ENCODE measurements at regions not wholly inside any gene's neighbourhood (a gene's known extent, or its start where the extent isn't known, plus 50 kb on each side); places are given as distances from the start of the nearest gene placed in this dataset.
"Not testable (repeated sequence)": the region's sequence is repeated elsewhere in the genome, so short reads cannot be mapped to it uniquely, and the experiment has no call there.

GRCh38 chr22:44622679-44623078, 79.3 kb upstream of the PRR5 start:
- no peak for DNase-seq (ENCODE audit: low read depth in 4 of 6, low spot score in 6 of 6)
- peaks cover 2% of the 10 kb centered on the region for H3K27me3 ChIP-seq (ENCODE audit: control insufficient read depth, insufficient read depth, low read length)
- H3K36me3 ChIP-seq (ENCODE audit: control insufficient read depth, insufficient read depth, low read length), result no peaks in the 10 kb centered on the region
- H3K4me1 ChIP-seq (ENCODE audit: control insufficient read depth, insufficient read depth, low read length), result peaks cover 55% of the 10 kb centered on the region
- no peak overlapping the region for H3K4me3 ChIP-seq (ENCODE audit: low read depth, low read length)
- no peaks in the 10 kb centered on the region for H3K9me3 ChIP-seq (ENCODE audit: control insufficient read depth, insufficient read depth, low read length)
- H3K27ac ChIP-seq (ENCODE audit: low read depth, low read length), result no peak overlapping the region
- WGBS (ENCODE audit: insufficient coverage), result 56% methylated on average over 10 of the region's 11 CpGs

GRCh38 chr22:44622147-44622427, 79.9 kb upstream of the PRR5 start:
- DNase-seq (ENCODE audit: low read depth in 4 of 6, low spot score in 6 of 6), result peak in 2 of 6 donors; percentile 67 to 88
- Histone ChIP-seq H3K27ac (ENCODE audit: low read depth, low read length) (no peak overlapping the region), H3K9me3 (ENCODE audit: control insufficient read depth, insufficient read depth, low read length) (no peaks in the 10 kb centered on the region), H3K4me3 (ENCODE audit: low read depth, low read length) (no peak overlapping the region), H3K27me3 (ENCODE audit: control insufficient read depth, insufficient read depth, low read length) (peaks cover 2% of the 10 kb centered on the region), H3K4me1 (ENCODE audit: control insufficient read depth, insufficient read depth, low read length) (peaks cover 55% of the 10 kb centered on the region), H3K36me3 (ENCODE audit: control insufficient read depth, insufficient read depth, low read length) (no peaks in the 10 kb centered on the region)
- 8% methylated on average over 7 of the region's 8 CpGs for WGBS (ENCODE audit: insufficient coverage)

- H3K27ac ChIP-seq (ENCODE audit: low read depth, low read length), result no peak overlapping the region
- H3K9me3 ChIP-seq (ENCODE audit: control insufficient read depth, insufficient read depth, low read length), result no peaks in the 10 kb centered on the region
- no peaks in the 10 kb centered on the region for H3K36me3 ChIP-seq (ENCODE audit: control insufficient read depth, insufficient read depth, low read length)
- WGBS (ENCODE audit: insufficient coverage), result 83% methylated on average over 13 of the region's 21 CpGs
- no peak overlapping the region for H3K4me3 ChIP-seq (ENCODE audit: low read depth, low read length)
- no peak for DNase-seq (ENCODE audit: low read depth in 4 of 6, low spot score in 6 of 6)
- H3K4me1 ChIP-seq (ENCODE audit: control insufficient read depth, insufficient read depth, low read length), result peaks cover 55% of the 10 kb centered on the region
- peaks cover 2% of the 10 kb centered on the region for H3K27me3 ChIP-seq (ENCODE audit: control insufficient read depth, insufficient read depth, low read length)
Measured at GRCh38 chr22:44621401-44622146, 80.4 kb upstream of the PRR5 start.

- Histone ChIP-seq H3K4me3 (ENCODE audit: low read depth, low read length) (no peak overlapping the region), H3K27ac (ENCODE audit: low read depth, low read length) (no peak overlapping the region), H3K27me3 (ENCODE audit: control insufficient read depth, insufficient read depth, low read length) (peaks cover 2% of the 10 kb centered on the region), H3K9me3 (ENCODE audit: control insufficient read depth, insufficient read depth, low read length) (no peaks in the 10 kb centered on the region), H3K4me1 (ENCODE audit: control insufficient read depth, insufficient read depth, low read length) (peaks cover 55% of the 10 kb centered on the region), H3K36me3 (ENCODE audit: control insufficient read depth, insufficient read depth, low read length) (no peaks in the 10 kb centered on the region)
- WGBS (ENCODE audit: insufficient coverage), result 59% methylated on average over 13 of the region's 13 CpGs
- no peak for DNase-seq (ENCODE audit: low read depth in 4 of 6, low spot score in 6 of 6)
Measured at GRCh38 chr22:44620841-44621257, 81.2 kb upstream of the PRR5 start.

GRCh38 chr22:44620129-44620840, 81.7 kb upstream of the PRR5 start:
- Histone ChIP-seq H3K4me1 (ENCODE audit: control insufficient read depth, insufficient read depth, low read length) (peaks cover 51% of the 10 kb centered on the region), H3K27me3 (ENCODE audit: control insufficient read depth, insufficient read depth, low read length) (peaks cover 2% of the 10 kb centered on the region), H3K27ac (ENCODE audit: low read depth, low read length) (no peak overlapping the region), H3K36me3 (ENCODE audit: control insufficient read depth, insufficient read depth, low read length) (no peaks in the 10 kb centered on the region), H3K4me3 (ENCODE audit: low read depth, low read length) (no peak overlapping the region), H3K9me3 (ENCODE audit: control insufficient read depth, insufficient read depth, low read length) (no peaks in the 10 kb centered on the region)
- WGBS (ENCODE audit: insufficient coverage), result 7% methylated on average over 48 of the region's 48 CpGs
- peak in 4 of 6 donors; percentile 58 to 97 (median 84) for DNase-seq (ENCODE audit: low read depth in 4 of 6, low spot score in 6 of 6)

GRCh38 chr22:44619560-44620128, 82.4 kb upstream of the PRR5 start:
- 74% methylated on average over 14 of the region's 16 CpGs for WGBS (ENCODE audit: insufficient coverage)
- H3K27ac ChIP-seq (ENCODE audit: low read depth, low read length); H3K4me3 ChIP-seq (ENCODE audit: low read depth, low read length): not testable (repeated sequence)

GRCh38 chr22:44618910-44619309, 83.1 kb upstream of the PRR5 start:
- not testable (repeated sequence) for DNase-seq (ENCODE audit: low read depth in 4 of 6, low spot score in 6 of 6); H3K4me3 ChIP-seq (ENCODE audit: low read depth, low read length); H3K27ac ChIP-seq (ENCODE audit: low read depth, low read length); H3K9me3 ChIP-seq (ENCODE audit: control insufficient read depth, insufficient read depth, low read length); H3K36me3 ChIP-seq (ENCODE audit: control insufficient read depth, insufficient read depth, low read length); H3K27me3 ChIP-seq (ENCODE audit: control insufficient read depth, insufficient read depth, low read length)
- 87% methylated on average over 6 of the region's 6 CpGs for WGBS (ENCODE audit: insufficient coverage)
- peaks cover 42% of the 10 kb centered on the region for H3K4me1 ChIP-seq (ENCODE audit: control insufficient read depth, insufficient read depth, low read length)

More at GRCh38 chr22:44619560-44620128, 82.4 kb upstream of the PRR5 start:
- not testable (repeated sequence) for H3K36me3 ChIP-seq (ENCODE audit: control insufficient read depth, insufficient read depth, low read length); DNase-seq (ENCODE audit: low read depth in 4 of 6, low spot score in 6 of 6); H3K9me3 ChIP-seq (ENCODE audit: control insufficient read depth, insufficient read depth, low read length); H3K27me3 ChIP-seq (ENCODE audit: control insufficient read depth, insufficient read depth, low read length)
- H3K4me1 ChIP-seq (ENCODE audit: control insufficient read depth, insufficient read depth, low read length), result peaks cover 46% of the 10 kb centered on the region

- DNase-seq (ENCODE audit: low read depth in 4 of 6, low spot score in 6 of 6), result no peak
- Histone ChIP-seq H3K27me3 (ENCODE audit: control insufficient read depth, insufficient read depth, low read length) (peaks cover 2% of the 10 kb centered on the region), H3K9me3 (ENCODE audit: control insufficient read depth, insufficient read depth, low read length) (no peaks in the 10 kb centered on the region), H3K4me3 (ENCODE audit: low read depth, low read length) (no peak overlapping the region), H3K4me1 (ENCODE audit: control insufficient read depth, insufficient read depth, low read length) (peaks cover 37% of the 10 kb centered on the region), H3K36me3 (ENCODE audit: control insufficient read depth, insufficient read depth, low read length) (no peaks in the 10 kb centered on the region), H3K27ac (ENCODE audit: low read depth, low read length) (no peak overlapping the region)
- 65% methylated on average over 15 of the region's 17 CpGs for WGBS (ENCODE audit: insufficient coverage)
Measured at GRCh38 chr22:44618400-44618799, 83.6 kb upstream of the PRR5 start.

- 98% methylated on average over 4 of the region's 4 CpGs for WGBS (ENCODE audit: insufficient coverage)
- Histone ChIP-seq H3K4me3 (ENCODE audit: low read depth, low read length) (no peak overlapping the region), H3K4me1 (ENCODE audit: control insufficient read depth, insufficient read depth, low read length) (peaks cover 36% of the 10 kb centered on the region), H3K36me3 (ENCODE audit: control insufficient read depth, insufficient read depth, low read length) (no peaks in the 10 kb centered on the region), H3K27me3 (ENCODE audit: control insufficient read depth, insufficient read depth, low read length) (peaks cover 2% of the 10 kb centered on the region), H3K27ac (ENCODE audit: low read depth, low read length) (no peak overlapping the region), H3K9me3 (ENCODE audit: control insufficient read depth, insufficient read depth, low read length) (no peaks in the 10 kb centered on the region)
- DNase-seq (ENCODE audit: low read depth in 4 of 6, low spot score in 6 of 6), result no peak
Measured at GRCh38 chr22:44617828-44618227, 84.2 kb upstream of the PRR5 start.

All from spinal cord (tissue), 9 donors.